GM12892 (cell line): ENCODE measurements at regions not wholly inside any gene's neighbourhood (a gene's known extent, or its start where the extent isn't known, plus 50 kb on each side); places are given as distances from the start of the nearest gene placed in this dataset.
"Not testable (repeated sequence)": the region's sequence is repeated elsewhere in the genome, so short reads cannot be mapped to it uniquely, and the experiment has no call there.

Experiments used
- DNase-seq: peaks from one replicate; pipeline ENCODE4 v3.0.0; 2011; ENCODE audit not compliant: insufficient read length
- FAIRE-seq: peaks from 2 replicates; lab custom pipeline; 2011; peaks lifted over from hg19 to GRCh38; lab: Jason Lieb, UNC
- POLR2A ChIP-seq: IDR thresholded peaks from 2 replicates; pipeline ENCODE4 v1.6.1; 2011; ENCODE audit warnings: low read depth, low read length, control low read depth
- POLR2AphosphoS5 ChIP-seq: IDR thresholded peaks from 2 replicates; pipeline ENCODE4 v1.6.1; 2011; ENCODE audit warnings: low read depth, low read length, control low read depth
- TAF1 ChIP-seq: IDR thresholded peaks from 2 replicates; pipeline ENCODE4 v1.6.1; 2011; ENCODE audit warnings: low read depth, mild to moderate bottlenecking, control low read depth, low read length, borderline replicate concordance

DNA sequence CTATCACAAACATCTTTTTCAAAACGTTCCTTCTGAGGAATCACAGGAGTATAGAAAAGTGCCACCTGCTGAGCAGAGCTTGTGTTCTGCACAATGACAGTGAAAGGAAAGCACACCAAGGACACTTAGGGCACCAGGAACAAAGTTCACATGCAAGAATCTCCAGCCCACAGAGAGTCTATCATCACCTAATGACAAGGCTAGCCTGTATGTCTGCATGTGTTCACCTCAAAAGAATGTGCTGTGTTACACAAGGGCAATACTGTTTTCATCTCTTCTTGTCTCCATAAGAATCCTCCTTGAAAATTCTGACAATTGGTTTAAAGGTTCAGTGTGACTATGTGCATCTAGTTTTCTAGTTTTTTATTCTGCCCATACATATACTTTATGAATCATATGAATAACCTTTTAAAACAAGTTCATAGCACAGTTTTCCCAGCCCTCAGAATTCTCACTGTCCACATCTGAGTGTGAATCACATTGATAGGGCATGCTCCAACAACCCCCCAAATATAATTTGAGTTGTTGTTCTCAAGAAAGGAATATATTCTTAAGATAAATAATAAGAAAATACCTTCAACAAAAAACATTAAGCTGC is 118.0 kb downstream of the PWWP3B start:
- TF ChIP-seq POLR2AphosphoS5, result no peak
- TF ChIP-seq POLR2A, result no peak
- no peak for TF ChIP-seq TAF1
- DNase-seq (no peak), FAIRE-seq (no peak)

DNA sequence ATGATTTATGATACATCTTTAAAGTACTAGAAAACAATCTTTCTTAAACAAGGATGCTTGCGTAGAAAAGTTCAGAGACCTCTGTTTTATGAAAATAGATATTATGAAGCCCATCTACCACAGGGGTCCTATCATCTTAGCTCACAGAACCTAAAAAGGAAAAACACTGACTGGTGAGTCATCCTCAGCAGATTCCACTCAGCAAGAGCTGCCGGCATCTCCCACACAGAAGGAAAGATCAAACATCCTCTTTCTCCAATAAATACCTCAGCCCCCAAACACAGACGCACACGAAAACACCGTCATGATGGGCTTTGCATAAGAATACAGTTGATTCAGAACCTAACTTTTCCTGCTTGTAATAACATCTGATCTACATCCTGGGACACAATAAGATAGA is 122.7 kb downstream of the PWWP3B start:
- DNase-seq, result not testable (repeated sequence)
- FAIRE-seq, result peak; percentile 44

DNA sequence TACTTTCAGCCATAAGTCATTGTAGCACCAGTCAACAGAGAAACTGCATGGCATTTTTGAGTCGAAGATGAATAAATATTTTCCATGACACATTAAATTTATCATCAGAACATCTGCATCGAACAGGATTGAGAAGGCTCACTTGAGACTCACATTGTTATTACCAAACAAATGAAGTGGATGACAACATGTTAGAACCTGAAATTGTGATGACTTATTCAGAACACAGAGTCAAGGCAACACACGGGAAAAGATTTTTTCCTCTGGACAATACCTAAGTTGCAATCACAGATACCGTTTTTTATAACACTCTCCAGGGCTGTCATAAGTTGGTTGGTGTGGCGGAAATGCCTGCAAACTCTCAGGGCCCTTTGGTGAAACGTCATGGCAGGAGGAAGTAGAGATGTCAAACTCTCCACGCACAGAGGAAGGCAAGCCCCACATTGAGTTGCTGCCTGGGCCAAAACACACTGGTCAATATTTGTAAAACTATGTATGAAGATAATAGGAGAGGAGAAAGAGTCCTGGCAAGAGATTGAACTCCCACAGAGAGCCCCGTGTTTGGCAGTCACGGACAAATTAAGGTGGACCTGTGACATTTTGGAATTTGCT is 123.8 kb downstream of the PWWP3B start:
- peak; percentile 63 for FAIRE-seq
- not testable (repeated sequence) for DNase-seq

GRCh38 chrX:106300239-106300638 is 132.1 kb downstream of the PWWP3B start:
- TF ChIP-seq POLR2A (no peak), POLR2AphosphoS5 (no peak), TAF1 (no peak)
- no peak for DNase-seq
- no peak for FAIRE-seq

DNA sequence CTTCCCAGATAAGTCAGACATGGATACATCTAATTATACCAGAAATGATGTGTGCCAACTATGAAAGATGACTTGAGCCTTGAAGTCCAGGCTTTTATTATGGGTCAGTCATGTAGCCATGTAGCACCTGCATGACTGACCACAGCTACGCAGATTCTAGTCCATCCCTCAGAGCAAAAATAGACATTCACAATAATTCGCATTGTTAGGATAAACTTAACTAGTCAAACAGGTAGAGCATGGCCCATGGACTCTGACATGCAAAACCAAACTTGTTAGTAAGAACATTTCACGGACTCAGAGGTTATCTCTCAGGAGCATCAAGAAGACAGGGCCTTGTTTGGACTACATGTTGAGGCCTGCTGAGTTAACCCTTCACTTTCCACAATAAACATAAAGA is 132.6 kb downstream of the PWWP3B start:
- DNase-seq (no peak), FAIRE-seq (peak; percentile 9)
- TF ChIP-seq POLR2AphosphoS5, result no peak

GRCh38 chrX:106302304-106302703 is 134.2 kb downstream of the PWWP3B start:
- DNase-seq (no peak), FAIRE-seq (no peak)
- TF ChIP-seq POLR2AphosphoS5, result no peak
- TF ChIP-seq POLR2A, result no peak
- TF ChIP-seq TAF1, result no peak

- DNase-seq, result no peak
- FAIRE-seq, result no peak
- no peak for TF ChIP-seq POLR2AphosphoS5
These were observed 138.4 kb downstream of the PWWP3B start for GRCh38 chrX:106306391-106306947.

DNA sequence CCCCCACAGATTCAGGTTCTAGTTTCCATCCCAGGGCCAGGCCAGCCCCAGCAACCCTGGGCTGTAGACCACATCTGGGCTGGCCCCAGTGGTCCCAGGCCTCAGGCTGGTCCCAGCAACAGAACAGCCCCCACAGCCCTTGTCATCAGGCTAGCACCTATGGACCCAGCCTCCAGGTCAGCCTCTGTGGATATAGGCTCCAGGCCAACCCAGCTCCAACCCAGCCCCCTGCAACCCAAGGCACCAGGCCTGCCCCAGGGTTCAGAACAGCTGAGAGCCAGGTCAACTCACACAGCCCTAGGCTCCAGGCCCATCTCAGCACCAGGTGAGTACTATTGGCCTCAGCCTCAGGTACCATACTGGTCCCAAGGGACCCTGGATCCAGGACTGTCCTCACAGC is 155.3 kb downstream of the PWWP3B start:
- DNase-seq, result no peak
- FAIRE-seq, result no peak
- TF ChIP-seq POLR2A (no peak), POLR2AphosphoS5 (no peak), TAF1 (no peak)

DNA sequence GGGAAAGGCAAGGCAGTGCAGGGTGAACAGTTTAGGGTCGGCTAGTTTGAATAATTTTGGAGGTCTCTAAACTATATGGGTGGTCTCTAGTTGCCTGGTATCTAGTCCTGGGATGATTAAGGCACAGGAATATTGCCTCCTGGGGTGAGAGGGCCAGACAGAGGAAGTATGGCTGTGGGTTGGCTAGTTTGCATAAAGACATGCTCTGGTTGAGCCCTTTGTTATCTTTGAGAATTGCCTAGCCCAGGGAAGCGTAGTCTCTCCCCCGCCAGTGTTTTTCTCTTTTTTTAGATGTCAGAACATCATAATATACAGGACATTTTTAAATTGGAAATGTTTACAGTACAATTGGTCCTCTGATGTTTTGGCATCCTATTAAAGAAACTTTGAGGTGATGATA is 163.5 kb downstream of the PWWP3B start:
- DNase-seq (no peak), FAIRE-seq (no peak)
- TF ChIP-seq POLR2AphosphoS5 (no peak), POLR2A (no peak)

- DNase-seq, result no peak
- FAIRE-seq, result no peak
- TF ChIP-seq POLR2A (no peak), POLR2AphosphoS5 (no peak), TAF1 (no peak)
These were observed 173.7 kb downstream of the PWWP3B start for GRCh38 chrX:106341823-106342222.

GRCh38 chrX:106356580-106356979 is 188.5 kb downstream of the PWWP3B start:
- FAIRE-seq (no peak), DNase-seq (no peak)
- TF ChIP-seq POLR2A (no peak), TAF1 (no peak), POLR2AphosphoS5 (no peak)

DNA sequence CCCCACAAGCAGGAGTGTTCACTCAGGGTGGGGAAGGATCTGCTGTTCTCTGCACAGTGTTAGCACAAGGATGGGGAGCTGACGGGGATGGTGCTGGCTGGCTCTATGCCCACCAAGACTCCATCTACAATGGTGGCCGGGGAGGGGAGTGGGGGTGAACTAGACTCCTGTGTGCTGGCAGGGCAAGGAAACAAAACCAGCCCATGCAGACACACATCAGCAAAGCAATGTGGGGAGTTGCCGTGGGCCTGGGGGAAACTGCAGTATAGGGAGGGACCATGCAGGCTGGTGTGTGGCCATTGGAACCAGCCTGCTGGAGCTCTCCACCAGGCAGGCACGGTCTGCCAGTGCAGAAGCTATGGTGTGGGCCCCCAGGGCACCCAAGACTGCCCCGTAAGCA is 195.1 kb downstream of the PWWP3B start:
- TF ChIP-seq POLR2AphosphoS5 (no peak), TAF1 (no peak), POLR2A (no peak)

GRCh38 chrX:106378616-106379015 is 210.5 kb downstream of the PWWP3B start:
- DNase-seq, result no peak
- TF ChIP-seq TAF1 (no peak), POLR2A (no peak), POLR2AphosphoS5 (no peak)
- FAIRE-seq, result peak; percentile 33

More for the DNA sequence above, 195.1 kb downstream of the PWWP3B start:
- no peak for FAIRE-seq
- no peak for DNase-seq
